Gastrocnemius medialis (tissue), 4 donors: ENCODE measurements at regions not wholly inside any gene's neighbourhood (a gene's known extent, or its start where the extent isn't known, plus 50 kb on each side); places are given as distances from the start of the nearest gene placed in this dataset.

Experiments
- CTCF ChIP-seq, 5 experiments: fragments of 450-650 bp in 3 of 5; fragments of 200-600 bp in 2 of 5; sonication (generic) in 2 of 5; IDR thresholded peaks in 4 of 5; conservative IDR thresholded peaks in 1 of 5; 1 replicate in 4 of 5; 2 replicates in 1 of 5; pipeline ENCODE4 v1.5.1; 2016 to 2019; ENCODE audit warnings: antibody characterized with exemption in 5 of 5, mild to moderate bottlenecking in 3 of 5, moderate library complexity in 3 of 5
- POLR2A ChIP-seq, 2 donors: fragments of 450-650 bp; IDR thresholded peaks; one replicate each; pipeline ENCODE4 v1.6.1; 2017; ENCODE audit warnings: antibody characterized with exemption in 2 of 2, mild to moderate bottlenecking in 2 of 2, moderate library complexity in 2 of 2

GRCh38 chr6:91654793-91655192, 1067.9 kb upstream of the MAP3K7 start:
- TF ChIP-seq CTCF (IDR thresholded peaks at IDR 0.05 in 4 of 5, conservative IDR thresholded peaks at IDR 0.05 in 1 of 5) (no peak), POLR2A (IDR thresholded peaks at IDR 0.05) (no peak)
